GM12864 (cell line): ENCODE measurements at regions not wholly inside any gene's neighbourhood (a gene's known extent, or its start where the extent isn't known, plus 50 kb on each side); places are given as distances from the start of the nearest gene placed in this dataset.
"Not testable (repeated sequence)": the region's sequence is repeated elsewhere in the genome, so short reads cannot be mapped to it uniquely, and the experiment has no call there.

Experiments
- DNase-seq: peaks from one replicate; pipeline ENCODE4 v3.0.0-alpha.2; 2011; ENCODE audit warnings: low read depth
- H3K4me3 ChIP-seq: 2 replicates; pipeline ENCODE4 v1.5.1; 2011; ENCODE audit warnings: mild to moderate bottlenecking, low read depth, low read length, control low read depth
- TF ChIP-seq, protein P1 (sequence below): IDR thresholded peaks from 2 replicates; pipeline ENCODE4 v1.5.1; 2011; ENCODE audit warnings: low read depth, mild to moderate bottlenecking, moderate library complexity, low read length, control low read depth, inconsistent platforms; ENCODE audit errors: missing control alignments

GRCh38 chr15:34496207-34496995, 58.8 kb upstream of the GOLGA8A start:
- TF ChIP-seq, protein P1, sequence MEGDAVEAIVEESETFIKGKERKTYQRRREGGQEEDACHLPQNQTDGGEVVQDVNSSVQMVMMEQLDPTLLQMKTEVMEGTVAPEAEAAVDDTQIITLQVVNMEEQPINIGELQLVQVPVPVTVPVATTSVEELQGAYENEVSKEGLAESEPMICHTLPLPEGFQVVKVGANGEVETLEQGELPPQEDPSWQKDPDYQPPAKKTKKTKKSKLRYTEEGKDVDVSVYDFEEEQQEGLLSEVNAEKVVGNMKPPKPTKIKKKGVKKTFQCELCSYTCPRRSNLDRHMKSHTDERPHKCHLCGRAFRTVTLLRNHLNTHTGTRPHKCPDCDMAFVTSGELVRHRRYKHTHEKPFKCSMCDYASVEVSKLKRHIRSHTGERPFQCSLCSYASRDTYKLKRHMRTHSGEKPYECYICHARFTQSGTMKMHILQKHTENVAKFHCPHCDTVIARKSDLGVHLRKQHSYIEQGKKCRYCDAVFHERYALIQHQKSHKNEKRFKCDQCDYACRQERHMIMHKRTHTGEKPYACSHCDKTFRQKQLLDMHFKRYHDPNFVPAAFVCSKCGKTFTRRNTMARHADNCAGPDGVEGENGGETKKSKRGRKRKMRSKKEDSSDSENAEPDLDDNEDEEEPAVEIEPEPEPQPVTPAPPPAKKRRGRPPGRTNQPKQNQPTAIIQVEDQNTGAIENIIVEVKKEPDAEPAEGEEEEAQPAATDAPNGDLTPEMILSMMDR, result no peak

DNA sequence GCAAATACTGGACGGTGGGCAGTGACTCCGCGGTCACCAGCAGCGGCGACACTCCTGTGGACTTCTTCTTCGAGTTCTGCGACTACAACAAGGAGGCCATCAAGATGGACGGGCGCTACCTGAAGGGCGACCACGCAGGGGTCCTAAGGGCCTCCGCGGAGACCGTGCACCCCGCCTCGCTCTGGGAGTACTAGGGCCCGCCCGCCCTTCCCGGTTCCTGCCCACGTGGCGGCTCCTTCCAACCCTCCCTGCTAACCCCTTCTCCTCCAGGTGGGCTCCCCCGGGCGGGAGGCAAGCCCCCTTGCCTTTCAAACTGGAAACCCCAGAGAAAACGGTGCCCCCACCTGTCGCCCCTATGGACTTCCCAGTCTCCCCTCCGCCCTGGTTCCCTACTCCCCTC, 58.1 kb upstream of the GOLGA8A start:
- H3K4me3 ChIP-seq, DNase-seq: not testable (repeated sequence)

More at GRCh38 chr15:34496207-34496995, 58.8 kb upstream of the GOLGA8A start:
- no peak overlapping the region for H3K4me3 ChIP-seq
- no peak for DNase-seq

- no peak overlapping the region for H3K4me3 ChIP-seq
- TF ChIP-seq, protein P1, result no peak
- DNase-seq, result no peak
Measured at GRCh38 chr15:34494084-34494399, 56.4 kb upstream of the GOLGA8A start.

DNA sequence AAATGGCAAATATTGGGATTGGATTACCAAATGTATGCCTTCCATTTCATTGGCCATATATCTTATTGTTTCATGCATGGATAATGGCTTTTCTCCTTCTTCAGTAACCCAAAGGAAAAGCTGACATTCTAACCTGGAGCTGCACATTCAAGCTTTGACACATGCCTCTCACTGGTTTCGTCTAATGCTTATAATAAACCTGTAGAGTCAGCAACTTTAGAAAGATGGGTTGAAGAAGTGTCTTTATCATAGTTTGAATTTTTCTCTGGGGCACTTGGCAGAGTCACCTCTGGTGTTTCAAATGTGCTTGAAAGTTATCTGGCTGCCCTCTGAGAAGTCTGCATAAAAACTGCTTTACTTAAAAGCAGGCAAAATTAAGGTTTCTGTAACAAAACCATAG, 55.4 kb upstream of the GOLGA8A start:
- TF ChIP-seq, protein P1, result no peak
- no peak for DNase-seq
- H3K4me3 ChIP-seq, result no peak overlapping the region

DNA sequence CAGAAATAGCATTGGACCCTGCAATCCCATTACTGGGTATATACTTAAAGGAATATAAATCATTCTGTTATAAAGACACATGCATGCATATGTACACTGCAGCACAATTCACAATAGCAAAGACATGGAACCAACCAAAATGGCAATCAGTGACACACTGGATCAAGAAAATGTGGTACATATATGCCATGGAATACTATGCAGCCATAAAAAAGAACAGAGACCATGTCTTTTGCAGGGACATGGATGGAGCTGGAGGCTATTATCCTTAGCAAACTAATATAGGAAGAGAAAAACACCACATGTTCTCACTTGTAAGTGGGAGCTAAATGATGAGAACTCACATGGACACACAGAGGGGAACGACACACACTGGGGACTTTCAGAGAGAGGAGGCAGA, 53.9 kb upstream of the GOLGA8A start:
- H3K4me3 ChIP-seq, DNase-seq: not testable (repeated sequence)

DNA sequence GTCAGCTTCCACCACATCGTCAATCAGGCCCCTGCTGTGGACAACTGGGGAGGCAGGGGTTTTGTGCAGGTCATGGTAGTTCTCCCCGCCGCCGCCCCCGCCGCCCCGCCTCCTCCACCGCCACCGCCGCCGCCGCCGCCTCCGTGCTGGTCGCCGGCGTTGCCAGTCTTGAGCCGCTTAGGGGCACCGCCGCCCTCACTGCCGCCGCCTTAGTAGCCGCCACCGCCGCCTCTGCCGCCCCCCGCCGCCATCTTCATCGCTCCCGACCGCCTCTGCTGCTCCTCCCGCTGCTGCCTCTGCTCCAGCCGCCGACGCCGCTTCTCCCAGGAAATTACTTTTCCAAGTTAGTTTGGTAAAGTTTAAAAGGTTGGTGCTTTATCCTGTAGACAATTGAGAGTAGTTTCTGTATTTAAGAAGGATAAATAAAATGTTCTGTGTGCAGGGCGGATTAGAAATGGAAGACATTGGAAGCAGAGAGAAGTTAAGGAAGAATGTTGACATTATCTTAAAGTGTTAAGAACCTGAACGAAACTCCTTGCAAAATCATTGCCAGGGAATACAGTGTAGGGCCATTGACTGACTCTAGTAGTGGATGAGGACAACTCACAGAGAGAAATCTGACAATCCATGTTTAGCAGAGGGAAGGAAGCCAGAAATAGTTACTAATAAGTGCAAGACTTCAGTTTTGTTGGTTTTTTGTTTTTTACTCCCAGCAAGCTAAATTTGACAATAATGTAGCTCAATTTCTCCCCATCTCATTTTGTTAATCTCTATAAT, 53.0 kb upstream of the GOLGA8A start:
- TF ChIP-seq, protein P1, result no peak
- DNase-seq, result no peak

GRCh38 chr15:34488973-34489959, 51.7 kb upstream of the GOLGA8A start:
- not testable (repeated sequence) for H3K4me3 ChIP-seq, DNase-seq

More for the DNA sequence above, 53.0 kb upstream of the GOLGA8A start:
- no peak overlapping the region for H3K4me3 ChIP-seq
